Mesendoderm (in vitro differentiated cells): ENCODE measurements at regions not wholly inside any gene's neighbourhood (a gene's known extent, or its start where the extent isn't known, plus 50 kb on each side); places are given as distances from the start of the nearest gene placed in this dataset.

ENCODE experiments used
- DNase-seq: peaks from one replicate; pipeline ENCODE4 v3.0.0; 2013
- H2AK5ac ChIP-seq: 2 replicates; pipeline ENCODE4 v1.6.1; 2013; ENCODE audit warnings: low read length, inconsistent platforms
- H2BK120ac ChIP-seq: 2 replicates; pipeline ENCODE4 v1.6.1; 2013; ENCODE audit warnings: low read depth, mild to moderate bottlenecking, low read length, moderate library complexity, mixed read lengths
- H2BK15ac ChIP-seq: replicated peaks from 2 replicates; pipeline ENCODE4 v1.6.1; 2013; ENCODE audit warnings: low read depth, mild to moderate bottlenecking, moderate library complexity
- H2BK5ac ChIP-seq: 2 replicates; pipeline ENCODE4 v1.6.1; 2013; ENCODE audit warnings: low read length, inconsistent platforms
- H3K18ac ChIP-seq: 2 replicates; pipeline ENCODE4 v1.6.1; 2013; ENCODE audit warnings: mild to moderate bottlenecking, low read length, mixed read lengths
- H3K23ac ChIP-seq: one replicate; pipeline ENCODE4 v1.6.1; 2013; ENCODE audit warnings: low read length
- H3K27ac ChIP-seq: 2 replicates; pipeline ENCODE4 v1.5.1; 2013; ENCODE audit warnings: low read depth, mild to moderate bottlenecking, inconsistent platforms, low read length, moderate library complexity
- H3K27me3 ChIP-seq: 2 replicates; pipeline ENCODE4 v1.6.1; 2013; ENCODE audit warnings: low read length, control low read depth, mild to moderate bottlenecking, inconsistent platforms; ENCODE audit not compliant: insufficient read depth, poor library complexity
- H3K36me3 ChIP-seq: 2 replicates; pipeline ENCODE4 v1.6.1; 2013; ENCODE audit warnings: low read length, inconsistent platforms; ENCODE audit not compliant: control insufficient read depth, insufficient read depth
- H3K4ac ChIP-seq: one replicate; pipeline ENCODE4 v1.6.1; 2013; ENCODE audit warnings: low read depth, mild to moderate bottlenecking, low read length, moderate library complexity
- H3K4me1 ChIP-seq: 2 replicates; pipeline ENCODE4 v1.6.1; 2013; ENCODE audit warnings: low read depth, low read length, inconsistent platforms; ENCODE audit not compliant: control insufficient read depth
- H3K4me2 ChIP-seq: 2 replicates; pipeline ENCODE4 v1.6.1; 2013; ENCODE audit warnings: low read length
- H3K4me3 ChIP-seq: 2 replicates; pipeline ENCODE4 v1.5.1; 2013; ENCODE audit warnings: mild to moderate bottlenecking, low read length
- H3K56ac ChIP-seq: one replicate; pipeline ENCODE4 v1.6.1; 2013; ENCODE audit warnings: low read length
- H3K79me1 ChIP-seq: 2 replicates; pipeline ENCODE4 v1.6.1; 2013; ENCODE audit warnings: low read length, inconsistent platforms
- H3K79me2 ChIP-seq: 2 replicates; pipeline ENCODE4 v1.6.1; 2013; ENCODE audit warnings: mild to moderate bottlenecking, low read length; ENCODE audit not compliant: control insufficient read depth, insufficient read depth
- H3K9ac ChIP-seq: 2 replicates; pipeline ENCODE4 v1.6.1; 2013; ENCODE audit warnings: low read length, inconsistent platforms
- H4K5ac ChIP-seq: one replicate; pipeline ENCODE4 v1.6.1; 2013; ENCODE audit warnings: low read length
- H4K8ac ChIP-seq: one replicate; pipeline ENCODE4 v1.6.1; 2013; ENCODE audit warnings: low read depth, mild to moderate bottlenecking, control low read depth, low read length, moderate library complexity
- WGBS: extraction: QIAGEN DNeasy Blood & Tissue Kit; methylation state at CpG from one replicate; pipeline ENCODE4 v1.1.7; 2013; ENCODE audit warnings: low lambda C conversion rate, missing lambda C conversion rate; ENCODE audit not compliant: insufficient coverage; ENCODE audit errors: extremely low coverage; 5-methylcytosine and 5-hydroxymethylcytosine counted together

- no peaks in the 10 kb centered on the region for H3K27me3 ChIP-seq
- H2BK15ac ChIP-seq = no peak overlapping the region
- H4K8ac ChIP-seq = no peak overlapping the region
- DNase-seq = no peak
- H3K36me3 ChIP-seq = no peaks in the 10 kb centered on the region
- no peak overlapping the region for H3K56ac ChIP-seq
- no peak overlapping the region for H3K23ac ChIP-seq
- no peak overlapping the region for H2BK120ac ChIP-seq
- H3K9ac ChIP-seq = no peak overlapping the region
- H3K4me2 ChIP-seq = no peak overlapping the region
- H2BK5ac ChIP-seq = no peak overlapping the region
- no peak overlapping the region for H3K27ac ChIP-seq
- H3K4ac ChIP-seq = no peak overlapping the region
- no CpG with 5 or more reads among the region's 6 CpGs for WGBS
- H3K4me3 ChIP-seq = no peak overlapping the region
- H4K5ac ChIP-seq = no peak overlapping the region
- no peaks in the 10 kb centered on the region for H3K79me2 ChIP-seq
- no peaks in the 10 kb centered on the region for H3K4me1 ChIP-seq
- no peak overlapping the region for H3K18ac ChIP-seq
- H3K79me1 ChIP-seq = no peaks in the 10 kb centered on the region
- H2AK5ac ChIP-seq = no peak overlapping the region
Measured at GRCh38 chr22:47765757-47766156, 1003.3 kb downstream of the TBC1D22A start.

GRCh38 chr22:47762141-47762540 lies 999.7 kb downstream of the TBC1D22A start:
- Histone ChIP-seq H3K56ac (no peak overlapping the region), H3K4ac (no peak overlapping the region), H3K27me3 (no peaks in the 10 kb centered on the region), H3K27ac (no peak overlapping the region), H4K5ac (no peak overlapping the region), H2AK5ac (peak overlapping the region; percentile 17), H3K18ac (no peak overlapping the region), H4K8ac (no peak overlapping the region), H3K79me2 (no peaks in the 10 kb centered on the region), H3K4me2 (no peak overlapping the region), H3K23ac (no peak overlapping the region), H2BK15ac (no peak overlapping the region), H3K4me1 (no peaks in the 10 kb centered on the region), H2BK120ac (no peak overlapping the region), H3K36me3 (no peaks in the 10 kb centered on the region), H3K79me1 (no peaks in the 10 kb centered on the region), H2BK5ac (no peak overlapping the region), H3K4me3 (no peak overlapping the region), H3K9ac (no peak overlapping the region)
- WGBS = no CpG with 5 or more reads among the region's 3 CpGs
- no peak for DNase-seq

GRCh38 chr22:47759909-47760308 lies 997.5 kb downstream of the TBC1D22A start:
- no peak overlapping the region for H4K5ac ChIP-seq
- no peak overlapping the region for H3K9ac ChIP-seq
- no peak overlapping the region for H3K4ac ChIP-seq
- H2BK120ac ChIP-seq = no peak overlapping the region
- no peak overlapping the region for H3K4me2 ChIP-seq
- no peaks in the 10 kb centered on the region for H3K79me1 ChIP-seq
- no peaks in the 10 kb centered on the region for H3K79me2 ChIP-seq
- H3K36me3 ChIP-seq = no peaks in the 10 kb centered on the region
- H2BK5ac ChIP-seq = no peak overlapping the region
- H3K4me3 ChIP-seq = no peak overlapping the region
- H3K23ac ChIP-seq = no peak overlapping the region
- no peaks in the 10 kb centered on the region for H3K27me3 ChIP-seq
- no peak overlapping the region for H3K18ac ChIP-seq
- H3K27ac ChIP-seq = no peak overlapping the region
- WGBS = no CpG with 5 or more reads among the region's 3 CpGs
- H3K56ac ChIP-seq = no peak overlapping the region
- no peak overlapping the region for H2AK5ac ChIP-seq
- no peak overlapping the region for H4K8ac ChIP-seq
- no peaks in the 10 kb centered on the region for H3K4me1 ChIP-seq
- no peak for DNase-seq
- no peak overlapping the region for H2BK15ac ChIP-seq

- H2BK5ac ChIP-seq = no peak overlapping the region
- H3K27ac ChIP-seq = no peak overlapping the region
- no peak overlapping the region for H3K9ac ChIP-seq
- H3K23ac ChIP-seq = no peak overlapping the region
- no peak overlapping the region for H4K8ac ChIP-seq
- no peaks in the 10 kb centered on the region for H3K79me2 ChIP-seq
- H3K36me3 ChIP-seq = no peaks in the 10 kb centered on the region
- H2BK120ac ChIP-seq = no peak overlapping the region
- H4K5ac ChIP-seq = no peak overlapping the region
- H3K27me3 ChIP-seq = no peaks in the 10 kb centered on the region
- no peaks in the 10 kb centered on the region for H3K79me1 ChIP-seq
- no peak overlapping the region for H2BK15ac ChIP-seq
- H2AK5ac ChIP-seq = no peak overlapping the region
- H3K4ac ChIP-seq = no peak overlapping the region
- H3K18ac ChIP-seq = no peak overlapping the region
- no peak overlapping the region for H3K56ac ChIP-seq
- H3K4me1 ChIP-seq = no peaks in the 10 kb centered on the region
- H3K4me2 ChIP-seq = no peak overlapping the region
- no CpG with 5 or more reads among the region's 3 CpGs for WGBS
- no peak overlapping the region for H3K4me3 ChIP-seq
- no peak for DNase-seq
Measured at GRCh38 chr22:47757741-47758140, 995.3 kb downstream of the TBC1D22A start.

GRCh38 chr22:47750086-47750485 lies 987.6 kb downstream of the TBC1D22A start:
- Histone ChIP-seq H4K8ac (no peak overlapping the region), H3K79me1 (no peaks in the 10 kb centered on the region), H3K27ac (no peak overlapping the region), H2AK5ac (no peak overlapping the region), H3K18ac (no peak overlapping the region), H3K79me2 (no peaks in the 10 kb centered on the region), H4K5ac (no peak overlapping the region), H3K4me3 (no peak overlapping the region), H2BK15ac (no peak overlapping the region), H3K23ac (no peak overlapping the region), H3K36me3 (no peaks in the 10 kb centered on the region), H3K4ac (no peak overlapping the region), H3K56ac (no peak overlapping the region), H3K9ac (no peak overlapping the region), H3K4me2 (no peak overlapping the region), H2BK5ac (no peak overlapping the region), H3K27me3 (no peaks in the 10 kb centered on the region), H2BK120ac (no peak overlapping the region), H3K4me1 (peaks cover 1% of the 10 kb centered on the region)
- no peak for DNase-seq
- no CpG with 5 or more reads among the region's 3 CpGs for WGBS

- no peak overlapping the region for H4K8ac ChIP-seq
- no peak overlapping the region for H2BK120ac ChIP-seq
- H3K4me3 ChIP-seq = no peak overlapping the region
- no peak overlapping the region for H4K5ac ChIP-seq
- no peak overlapping the region for H2BK15ac ChIP-seq
- 100% methylated on average over 3 of the region's 11 CpGs for whole genome bisulfite sequencing
- no peaks in the 10 kb centered on the region for H3K79me2 ChIP-seq
- no peak overlapping the region for H3K27ac ChIP-seq
- no peak overlapping the region for H3K18ac ChIP-seq
- H3K79me1 ChIP-seq = no peaks in the 10 kb centered on the region
- no peak overlapping the region for H2AK5ac ChIP-seq
- no peak overlapping the region for H3K4ac ChIP-seq
- H2BK5ac ChIP-seq = no peak overlapping the region
- H3K36me3 ChIP-seq = no peaks in the 10 kb centered on the region
- peaks cover 1% of the 10 kb centered on the region for H3K4me1 ChIP-seq
- no peak overlapping the region for H3K4me2 ChIP-seq
- DNase-seq = no peak
- no peak overlapping the region for H3K9ac ChIP-seq
- H3K27me3 ChIP-seq = no peaks in the 10 kb centered on the region
- H3K56ac ChIP-seq = no peak overlapping the region
- H3K23ac ChIP-seq = no peak overlapping the region
Measured at GRCh38 chr22:47748957-47749356, 986.5 kb downstream of the TBC1D22A start.
